ENCODE measurements at regions not wholly inside any gene's neighbourhood (a gene's known extent, or its start where the extent isn't known, plus 50 kb on each side); places are given as distances from the start of the nearest gene placed in this dataset.

- TF ChIP-seq CTCF (IDR thresholded peaks at IDR 0.05; ENCODE audit: low read length) (no peak), EZH2phosphoT487 (IDR thresholded peaks at IDR 0.05; ENCODE audit: low read length) (no peak)
Observed at GRCh38 chr2:198465970-198466369, 661.6 kb downstream of the PLCL1 start.
